ENCODE measurements at regions not wholly inside any gene's neighbourhood (a gene's known extent, or its start where the extent isn't known, plus 50 kb on each side); places are given as distances from the start of the nearest gene placed in this dataset.

GRCh38 chr4:74544655-74545361 is 99.9 kb downstream of the AREG start:
- Histone ChIP-seq H3K27me3 (no peaks in the 10 kb centered on the region), H3K4me1 (no peaks in the 10 kb centered on the region), H3K4me3 (no peak overlapping the region), H3K36me3 (no peaks in the 10 kb centered on the region), H3K27ac (peak overlapping the region; percentile 4 to 9), H3K9me3 (no peaks in the 10 kb centered on the region)
- intact Hi-C loops (cut with DNase I; ENCODE audit: low total_unique reads): no loop called here
- no peak for DNase-seq (ENCODE audit: low spot score in 2 of 2)
- no peak for TF ChIP-seq CTCF (IDR thresholded peaks at IDR 0.05)
- no peak for TF ChIP-seq POLR2AphosphoS5 (IDR thresholded peaks at IDR 0.05)
- no peak for TF ChIP-seq POLR2A (IDR thresholded peaks at IDR 0.05)

- TF ChIP-seq POLR2AphosphoS5 (IDR thresholded peaks at IDR 0.05) (no peak), CTCF (IDR thresholded peaks at IDR 0.05) (no peak), POLR2A (IDR thresholded peaks at IDR 0.05) (no peak)
- DNase-seq (ENCODE audit: low spot score in 2 of 2): peak in 1 of 2 donors; percentile 24
- H3K9me3 ChIP-seq: no peaks in the 10 kb centered on the region
- no peaks in the 10 kb centered on the region for H3K27me3 ChIP-seq
- no peaks in the 10 kb centered on the region for H3K4me1 ChIP-seq
- intact Hi-C loops (cut with DNase I; ENCODE audit: low total_unique reads): no loop called here
- H3K4me3 ChIP-seq: no peak overlapping the region
- H3K27ac ChIP-seq: peak overlapping the region in 1 of 2 donors; percentile 9
- no peaks in the 10 kb centered on the region for H3K36me3 ChIP-seq
Observed at GRCh38 chr4:74545448-74545847, 100.5 kb downstream of the AREG start.

- no peak for DNase-seq (ENCODE audit: low spot score in 2 of 2)
- no peaks in the 10 kb centered on the region for H3K9me3 ChIP-seq
- H3K36me3 ChIP-seq: no peaks in the 10 kb centered on the region
- intact Hi-C loops (cut with DNase I; ENCODE audit: low total_unique reads): no loop called here
- TF ChIP-seq POLR2A (IDR thresholded peaks at IDR 0.05) (no peak), POLR2AphosphoS5 (IDR thresholded peaks at IDR 0.05) (no peak), CTCF (IDR thresholded peaks at IDR 0.05) (no peak)
- H3K4me1 ChIP-seq: no peaks in the 10 kb centered on the region
- H3K27me3 ChIP-seq: no peaks in the 10 kb centered on the region
- no peak overlapping the region for H3K27ac ChIP-seq
- H3K4me3 ChIP-seq: no peak overlapping the region
Observed at GRCh38 chr4:74546057-74546456, 101.1 kb downstream of the AREG start.

- Histone ChIP-seq H3K4me1 (no peaks in the 10 kb centered on the region), H3K4me3 (no peak overlapping the region), H3K9me3 (no peaks in the 10 kb centered on the region), H3K27ac (no peak overlapping the region), H3K36me3 (no peaks in the 10 kb centered on the region), H3K27me3 (no peaks in the 10 kb centered on the region)
- intact Hi-C loops (cut with DNase I; ENCODE audit: low total_unique reads): no loop called here
- DNase-seq (ENCODE audit: low spot score in 2 of 2): no peak
- TF ChIP-seq CTCF (IDR thresholded peaks at IDR 0.05) (no peak), POLR2AphosphoS5 (IDR thresholded peaks at IDR 0.05) (no peak), POLR2A (IDR thresholded peaks at IDR 0.05) (no peak)
Observed at GRCh38 chr4:74547042-74547441, 102.1 kb downstream of the AREG start.

DNA sequence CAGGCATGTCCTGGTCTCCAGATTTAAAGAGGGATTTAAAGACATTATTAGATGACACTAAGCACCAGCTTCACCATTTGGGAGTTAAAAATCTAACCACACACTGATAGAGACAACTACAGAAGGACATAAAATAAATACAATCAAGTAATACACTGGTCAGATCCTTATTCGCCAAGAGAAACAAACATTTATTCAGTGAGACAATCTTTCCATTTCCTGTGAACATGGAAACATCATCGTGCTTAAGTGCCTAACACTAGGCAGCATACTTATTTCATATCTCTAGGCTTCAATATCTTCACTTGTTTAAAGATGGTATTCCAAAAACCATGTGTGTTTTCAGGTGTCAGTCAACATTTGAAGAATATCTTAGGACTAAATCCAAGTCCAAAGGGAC is 103.6 kb downstream of the AREG start:
- intact Hi-C loops (cut with DNase I; ENCODE audit: low total_unique reads): no loop called here
- no peak for DNase-seq (ENCODE audit: low spot score in 2 of 2)
- no peaks in the 10 kb centered on the region for H3K4me1 ChIP-seq
- H3K36me3 ChIP-seq: no peaks in the 10 kb centered on the region
- H3K4me3 ChIP-seq: no peak overlapping the region
- H3K27ac ChIP-seq: no peak overlapping the region
- H3K9me3 ChIP-seq: no peaks in the 10 kb centered on the region
- no peaks in the 10 kb centered on the region for H3K27me3 ChIP-seq
- TF ChIP-seq POLR2AphosphoS5 (IDR thresholded peaks at IDR 0.05) (no peak), CTCF (IDR thresholded peaks at IDR 0.05) (no peak), POLR2A (IDR thresholded peaks at IDR 0.05) (no peak)

Measured in breast epithelium (tissue), 4 donors.